ENCODE measurements at regions not wholly inside any gene's neighbourhood (a gene's known extent, or its start where the extent isn't known, plus 50 kb on each side); places are given as distances from the start of the nearest gene placed in this dataset.

GRCh38 chr5:136626531-136626930, 261.2 kb upstream of the TRPC7 start:
- TF ChIP-seq CTCF (IDR thresholded peaks at IDR 0.05) (no peak), POLR2AphosphoS5 (IDR thresholded peaks at IDR 0.05) (no peak)
